AG09309 (cell line): ENCODE measurements at regions not wholly inside any gene's neighbourhood (a gene's known extent, or its start where the extent isn't known, plus 50 kb on each side); places are given as distances from the start of the nearest gene placed in this dataset.

Source experiments
- DNase-seq: peaks from one replicate; pipeline ENCODE4 v3.0.0-alpha.2; 2010; ENCODE audit warnings: low read depth
- H3K4me3 ChIP-seq: 2 replicates; pipeline ENCODE4 v1.5.1; 2011; ENCODE audit warnings: mild to moderate bottlenecking, low read depth, low read length, moderate library complexity; ENCODE audit not compliant: control insufficient read depth
- CTCF ChIP-seq: IDR thresholded peaks from 2 replicates; pipeline ENCODE4 v1.5.1; 2011; ENCODE audit warnings: mild to moderate bottlenecking, low read depth, low read length, inconsistent platforms; ENCODE audit not compliant: insufficient read depth, control insufficient read depth; ENCODE audit errors: missing control alignments

- H3K4me3 ChIP-seq: no peak overlapping the region
- no peak for DNase-seq
- TF ChIP-seq CTCF: no peak
These were observed 612.7 kb downstream of the TLR4 start for GRCh38 chr9:118316831-118317343.

GRCh38 chr9:118318770-118319431 is 614.7 kb downstream of the TLR4 start:
- H3K4me3 ChIP-seq: no peak overlapping the region
- TF ChIP-seq CTCF: no peak
- DNase-seq: no peak

- H3K4me3 ChIP-seq: no peak overlapping the region
- no peak for TF ChIP-seq CTCF
- no peak for DNase-seq
These were observed 617.6 kb downstream of the TLR4 start for GRCh38 chr9:118321788-118322187.

- TF ChIP-seq CTCF: no peak
- no peak overlapping the region for H3K4me3 ChIP-seq
- no peak for DNase-seq
These were observed 620.5 kb downstream of the TLR4 start for GRCh38 chr9:118324706-118325105.

- no peak for TF ChIP-seq CTCF
- no peak overlapping the region for H3K4me3 ChIP-seq
- no peak for DNase-seq
These were observed 621.6 kb downstream of the TLR4 start for GRCh38 chr9:118325757-118326156.

- TF ChIP-seq CTCF: no peak
- H3K4me3 ChIP-seq: no peak overlapping the region
- DNase-seq: no peak
These were observed 622.1 kb downstream of the TLR4 start for GRCh38 chr9:118326326-118326725.
